ENCODE measurements at regions not wholly inside any gene's neighbourhood (a gene's known extent, or its start where the extent isn't known, plus 50 kb on each side); places are given as distances from the start of the nearest gene placed in this dataset.

- TF ChIP-seq EZH2 (IDR thresholded peaks at IDR 0.05; ENCODE audit: insufficient read depth, poor library complexity, severe bottlenecking) (no peak), EZH2phosphoT487 (IDR thresholded peaks at IDR 0.05; ENCODE audit: insufficient read depth, low read depth) (no peak)
Measured at GRCh38 chr5:135266975-135267374, 132.1 kb downstream of the MACROH2A1 start.
